Left renal cortex interstitium (tissue), 4 donors: ENCODE measurements at regions not wholly inside any gene's neighbourhood (a gene's known extent, or its start where the extent isn't known, plus 50 kb on each side); places are given as distances from the start of the nearest gene placed in this dataset.

Source experiments
- DNase-seq, 4 donors: peaks; one replicate each; pipeline ENCODE4 v3.0.0-alpha.2; 2013; ENCODE audit warnings: low read depth in 4 of 4, low spot score in 2 of 4, missing footprints in 1 of 4

GRCh38 chr1:24992761-24993211 is 62.7 kb upstream of the RUNX3 start:
- DNase-seq = no peak

GRCh38 chr1:24992124-24992760 is 62.2 kb upstream of the RUNX3 start:
- DNase-seq = no peak

- DNase-seq = no peak
These were observed 61.6 kb upstream of the RUNX3 start for GRCh38 chr1:24991697-24992096.

DNA sequence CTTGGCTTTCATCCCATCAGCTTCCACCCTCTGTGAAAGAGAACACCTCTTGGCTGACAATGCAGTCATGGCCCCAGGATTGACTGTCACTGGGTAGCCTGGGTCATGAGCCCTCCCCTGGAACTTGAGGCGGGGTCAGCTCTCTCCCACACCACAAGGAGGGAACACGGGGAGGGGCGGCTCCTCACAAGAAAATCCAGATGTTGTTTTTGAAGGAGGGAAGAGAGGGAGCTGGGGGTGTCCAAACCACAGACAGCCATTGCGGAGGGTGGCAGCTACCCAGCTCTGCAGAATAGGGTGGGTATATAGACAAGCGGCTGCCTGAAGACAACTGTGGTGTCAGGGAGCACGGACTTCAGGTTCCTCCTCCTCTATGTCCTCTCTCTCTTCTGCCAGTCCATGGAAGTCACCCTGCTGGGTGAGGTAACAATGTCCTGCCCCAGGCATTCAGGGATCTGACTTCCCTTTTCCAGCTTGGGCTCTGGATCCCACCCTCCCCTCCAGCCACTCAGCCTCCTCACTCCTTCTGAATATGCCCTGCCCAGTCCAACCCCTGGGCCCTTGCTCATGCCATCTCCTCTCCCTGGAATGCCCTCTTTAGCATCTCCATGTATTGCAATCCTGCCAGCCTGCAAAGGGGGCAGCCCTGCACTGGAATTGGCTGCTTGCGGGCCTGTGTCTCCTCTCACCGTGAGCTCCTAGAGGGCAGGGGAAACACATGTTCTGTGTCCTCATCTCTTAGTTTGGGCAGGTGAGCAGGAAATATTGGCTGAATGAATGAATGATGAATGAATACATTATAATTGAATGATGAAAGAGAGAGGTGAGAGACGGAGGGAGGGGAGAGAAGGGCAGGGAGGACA is 60.9 kb upstream of the RUNX3 start:
- no peak for DNase-seq

- DNase-seq = no peak
These were observed 60.1 kb upstream of the RUNX3 start for GRCh38 chr1:24990136-24990535.

GRCh38 chr1:24989082-24989481 is 59.0 kb upstream of the RUNX3 start:
- no peak for DNase-seq

- no peak for DNase-seq
These were observed 58.5 kb upstream of the RUNX3 start for GRCh38 chr1:24988558-24988912.

DNA sequence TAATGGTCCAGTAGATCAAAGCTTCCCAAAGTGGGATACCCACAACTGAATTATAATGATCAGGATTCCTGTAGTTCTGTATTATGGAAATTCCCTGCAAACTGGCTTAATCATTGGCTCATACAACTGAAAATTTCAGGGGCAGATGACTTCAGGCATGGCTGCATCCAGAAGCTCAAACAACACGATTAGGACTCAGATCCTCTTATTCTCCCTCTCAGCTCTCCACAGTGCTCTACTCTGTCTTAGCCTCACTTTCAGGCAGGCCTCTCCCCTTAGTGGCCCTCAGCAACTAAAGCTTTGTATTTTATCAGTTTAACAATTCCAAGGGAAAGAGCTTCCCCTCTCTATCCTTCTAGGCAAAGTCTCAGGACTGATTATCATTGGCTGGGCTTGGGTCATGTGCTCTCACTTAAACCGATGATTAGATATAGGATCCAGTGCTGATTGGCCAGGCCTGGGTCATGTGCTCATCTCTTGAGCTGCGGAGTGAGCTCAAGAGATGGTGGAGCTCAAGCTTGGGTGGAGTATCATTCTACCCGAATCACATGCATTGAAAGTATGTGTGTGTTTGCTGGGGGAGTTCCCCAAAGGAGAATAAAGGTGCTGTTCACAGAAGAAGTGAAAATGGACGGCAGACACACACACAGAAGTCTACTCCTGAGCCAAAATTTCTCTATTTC is 57.9 kb upstream of the RUNX3 start:
- no peak for DNase-seq

DNA sequence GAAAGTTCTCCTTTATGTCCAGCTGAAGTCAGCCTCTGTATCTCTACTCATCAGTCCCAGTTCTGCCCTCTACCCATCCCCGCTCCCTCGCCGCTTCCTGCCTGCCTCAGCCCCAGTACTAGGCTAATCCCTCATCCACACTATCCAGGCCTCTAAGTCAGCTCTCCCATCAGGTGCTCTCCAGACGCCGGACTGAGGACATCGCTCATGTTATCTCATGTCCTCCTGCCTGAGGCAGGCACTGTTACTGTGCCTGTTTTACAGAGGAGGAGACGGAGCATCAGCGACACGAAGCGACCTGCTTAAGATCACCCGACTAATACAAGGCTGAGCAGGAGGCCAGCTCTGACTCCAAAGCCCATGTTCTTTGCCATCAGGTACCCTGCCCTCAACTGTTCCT is 57.3 kb upstream of the RUNX3 start:
- DNase-seq = no peak

DNA sequence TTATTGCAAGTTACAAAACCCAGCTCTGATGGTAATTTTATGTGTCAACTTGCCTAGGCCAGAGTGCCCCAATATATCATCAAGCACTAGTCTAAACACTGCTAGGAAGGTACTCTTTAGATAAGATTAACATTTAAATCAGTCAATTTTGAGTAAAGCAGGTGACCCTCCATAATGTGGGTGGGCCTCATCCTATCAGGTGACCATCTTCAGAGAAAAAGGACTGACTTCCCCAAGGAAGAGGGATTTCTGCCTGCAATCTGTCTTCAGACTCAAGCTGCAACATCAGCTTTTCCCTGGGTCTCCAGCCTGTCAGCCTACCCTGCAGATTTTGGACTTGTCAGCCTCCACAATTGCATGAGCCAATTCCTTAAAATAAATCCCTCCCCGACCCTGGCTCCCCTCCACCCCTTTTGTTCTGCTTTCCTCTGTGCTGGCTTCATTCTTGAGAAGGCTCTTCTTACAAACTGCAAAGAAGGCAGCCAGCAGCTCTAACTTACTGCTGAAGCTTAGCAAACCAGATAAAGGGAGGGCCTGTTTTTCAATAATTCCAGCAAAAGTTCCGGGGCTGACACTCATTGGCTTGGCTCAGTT is 56.4 kb upstream of the RUNX3 start:
- DNase-seq = no peak

- no peak for DNase-seq
These were observed 55.7 kb upstream of the RUNX3 start for GRCh38 chr1:24985737-24986136.

GRCh38 chr1:24984800-24985522 is 54.9 kb upstream of the RUNX3 start:
- DNase-seq = no peak

DNA sequence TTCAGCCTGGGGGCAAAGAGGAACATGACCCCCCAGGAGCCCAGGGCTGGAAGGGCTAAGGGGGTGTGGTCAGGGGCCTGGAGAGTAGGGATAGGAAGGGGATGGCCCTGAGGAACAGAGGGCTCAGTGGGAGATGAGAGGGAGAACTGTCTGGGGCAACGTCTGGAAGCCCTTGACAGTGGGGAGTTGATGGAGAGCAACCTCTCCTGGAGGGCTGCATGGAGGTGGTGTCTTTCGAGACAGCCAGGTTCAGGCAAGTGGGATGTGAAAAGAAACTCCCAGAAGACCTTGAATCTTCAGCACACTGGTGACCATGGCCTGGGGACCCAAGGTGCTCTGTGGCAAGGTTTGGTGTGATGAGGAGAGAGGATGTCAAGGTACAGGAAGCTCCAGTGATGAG is 54.2 kb upstream of the RUNX3 start:
- DNase-seq = no peak

GRCh38 chr1:24983006-24983680 is 53.1 kb upstream of the RUNX3 start:
- no peak for DNase-seq

DNA sequence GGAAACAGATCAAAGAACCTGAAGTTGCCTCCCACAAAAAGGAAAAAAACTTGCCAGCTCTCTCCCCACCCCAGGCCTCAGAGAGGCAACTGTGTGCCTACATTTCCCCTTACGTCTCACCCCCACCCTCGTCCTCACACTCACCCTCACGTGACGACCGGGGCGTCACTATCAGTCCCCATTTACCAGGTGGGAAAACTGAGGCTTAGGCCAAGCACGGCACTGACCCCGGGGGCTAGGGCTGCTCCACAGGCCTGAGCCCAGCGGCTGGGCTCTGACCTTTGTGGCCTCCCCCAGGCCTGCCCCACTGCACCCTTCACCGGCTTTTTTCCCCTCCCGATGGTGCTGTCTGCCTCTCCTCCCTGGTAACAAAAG is 51.5 kb upstream of the RUNX3 start:
- DNase-seq = no peak

- DNase-seq = no peak
These were observed 51.0 kb upstream of the RUNX3 start for GRCh38 chr1:24980836-24981630.
